WTC11 (cell line): ENCODE measurements at regions not wholly inside any gene's neighbourhood (a gene's known extent, or its start where the extent isn't known, plus 50 kb on each side); places are given as distances from the start of the nearest gene placed in this dataset.

Source experiments
- ATAC-seq: fragments of 200-7000 bp; cut with Tn5 transposase; 2 replicates; pipeline ENCODE4 v1.10.0; 2021; ENCODE audit warnings: mild to moderate bottlenecking, moderate library complexity
- CTCF ChIA-PET: fragments of 300-600 bp; sonication (Branson Sonifier 250); formaldehyde crosslinking; loops from one replicate; lab custom pipeline; 2021; ENCODE audit warnings: antibody characterized with exemption; lab: Charles Lee
- POLR2A ChIA-PET: fragments of 350-600 bp; sonication (Branson Sonifier 250); formaldehyde crosslinking; loops from one replicate; lab custom pipeline; 2021; ENCODE audit warnings: antibody characterized with exemption; lab: Charles Lee
- DNase-seq: peaks from one replicate; pipeline ENCODE4 v3.0.0; 2021; ENCODE audit warnings: low spot score
- H3K27ac Mint-ChIP-seq: 2 replicates; pipeline ENCODE4 v1.8.0; 2021; ENCODE audit warnings: mixed read lengths
- H3K27me3 Mint-ChIP-seq: 2 replicates; pipeline ENCODE4 v1.8.0; 2021; ENCODE audit warnings: low read depth, mild to moderate bottlenecking, moderate library complexity, mixed read lengths
- H3K36me3 Mint-ChIP-seq: 2 replicates; pipeline ENCODE4 v1.8.0; 2021; ENCODE audit warnings: mixed read lengths
- H3K4me1 Mint-ChIP-seq: 2 replicates; pipeline ENCODE4 v1.8.0; 2022; ENCODE audit warnings: mixed read lengths
- H3K4me3 Mint-ChIP-seq: 2 replicates; pipeline ENCODE4 v1.8.0; 2021; ENCODE audit warnings: mild to moderate bottlenecking, moderate library complexity, mixed read lengths
- H3K9me3 Mint-ChIP-seq: 2 replicates; pipeline ENCODE4 v1.8.0; 2021; ENCODE audit warnings: mixed read lengths
- ATF2 ChIP-seq: sonication (generic); formaldehyde crosslinking; IDR thresholded peaks from 2 replicates; pipeline ENCODE4 v1.8.1; 2022; ENCODE audit warnings: low read depth, missing genetic modification reagents, borderline replicate concordance
- ATF3 ChIP-seq: sonication (generic); formaldehyde crosslinking; conservative IDR thresholded peaks from 2 replicates; pipeline ENCODE4 v1.8.1; 2022; ENCODE audit warnings: mild to moderate bottlenecking, missing genetic modification reagents
- CREB1 ChIP-seq: sonication (generic); formaldehyde crosslinking; IDR thresholded peaks from 2 replicates; pipeline ENCODE4 v1.8.0; 2023; ENCODE audit warnings: mild to moderate bottlenecking, missing genetic modification reagents
- ERG ChIP-seq: fragments of 250-450 bp; sonication (Bioruptor Pico); IDR thresholded peaks from 2 replicates; pipeline ENCODE4 v1.8.0; 2021; ENCODE audit warnings: mild to moderate bottlenecking
- FOXJ3 ChIP-seq: sonication (generic); formaldehyde crosslinking; IDR thresholded peaks from 2 replicates; pipeline ENCODE4 v1.9.0; 2021; ENCODE audit warnings: missing genetic modification reagents, mild to moderate bottlenecking, borderline replicate concordance
- FOXK1 ChIP-seq: sonication (generic); formaldehyde crosslinking; IDR thresholded peaks from 2 replicates; pipeline ENCODE4 v1.8.0; 2022; ENCODE audit warnings: mild to moderate bottlenecking, moderate library complexity, missing genetic modification reagents
- FOXP1 ChIP-seq: sonication (generic); formaldehyde crosslinking; IDR thresholded peaks from 2 replicates; pipeline ENCODE4 v1.8.0; 2022; ENCODE audit warnings: missing genetic modification reagents, mild to moderate bottlenecking, moderate library complexity, borderline replicate concordance
- FOXP4 ChIP-seq: sonication (generic); formaldehyde crosslinking; IDR thresholded peaks from 2 replicates; pipeline ENCODE4 v1.8.0; 2022; ENCODE audit warnings: mild to moderate bottlenecking, missing genetic modification reagents
- HMGXB4 ChIP-seq: sonication (generic); formaldehyde crosslinking; IDR thresholded peaks from 2 replicates; pipeline ENCODE4 v1.8.1; 2023; ENCODE audit warnings: mild to moderate bottlenecking, moderate library complexity, missing genetic modification reagents
- NFE2L1 ChIP-seq: sonication (generic); formaldehyde crosslinking; IDR thresholded peaks from 2 replicates; pipeline ENCODE4 v1.8.1; 2023; ENCODE audit warnings: missing genetic modification reagents
- NR1H2 ChIP-seq: sonication (generic); formaldehyde crosslinking; IDR thresholded peaks from 2 replicates; pipeline ENCODE4 v1.9.0; 2021; ENCODE audit warnings: mild to moderate bottlenecking, moderate library complexity, missing genetic modification reagents
- PRDM15 ChIP-seq: sonication (generic); formaldehyde crosslinking; IDR thresholded peaks from 2 replicates; pipeline ENCODE4 v1.8.0; 2022; ENCODE audit warnings: missing genetic modification reagents
- RELA ChIP-seq: sonication (generic); formaldehyde crosslinking; IDR thresholded peaks from 2 replicates; pipeline ENCODE4 v1.8.1; 2022; ENCODE audit warnings: missing genetic modification reagents, mild to moderate bottlenecking, borderline replicate concordance
- SMAD3 ChIP-seq: sonication (generic); formaldehyde crosslinking; IDR thresholded peaks from 2 replicates; pipeline ENCODE4 v1.8.0; 2022; ENCODE audit warnings: missing genetic modification reagents, mild to moderate bottlenecking, borderline replicate concordance
- USF1 ChIP-seq: sonication (generic); formaldehyde crosslinking; IDR thresholded peaks from 2 replicates; pipeline ENCODE4 v1.8.0; 2022; ENCODE audit warnings: mild to moderate bottlenecking, missing genetic modification reagents

- TF ChIP-seq FOXP1 (CRISPR knock-in tag), result no peak
- no peak for TF ChIP-seq NR1H2 (CRISPR knock-in tag)
- no peak for TF ChIP-seq NFE2L1 (CRISPR knock-in tag)
- TF ChIP-seq SMAD3, result no peak
- no peak for TF ChIP-seq FOXP4 (CRISPR knock-in tag)
Measured at GRCh38 chr9:135402048-135402738, 77.4 kb upstream of the PPP1R26 start (continued).

- Mint-ChIP-seq H3K4me1 (no peaks in the 10 kb centered on the region), H3K27me3 (no peaks in the 10 kb centered on the region), H3K36me3 (no peaks in the 10 kb centered on the region), H3K27ac (no peak overlapping the region), H3K9me3 (peaks cover 9% of the 10 kb centered on the region), H3K4me3 (no peak overlapping the region)
- POLR2A ChIA-PET, result no interaction called here
- ATAC-seq, result no peak
- CTCF ChIA-PET, result no interaction called here
- TF ChIP-seq FOXJ3 (CRISPR knock-in tag) (no peak), ATF2 (CRISPR knock-in tag) (no peak), ERG (CRISPR knock-in tag) (no peak), CREB1 (no peak), PRDM15 (CRISPR knock-in tag) (no peak)
- DNase-seq, result no peak
Measured at GRCh38 chr9:135402739-135403695, 76.6 kb upstream of the PPP1R26 start.

- DNase-seq (no peak), ATAC-seq (no peak)
- no peak overlapping the region for H3K4me3 Mint-ChIP-seq
- ChIA-PET POLR2A (no interaction called here), CTCF (no interaction called here)
- no peaks in the 10 kb centered on the region for H3K36me3 Mint-ChIP-seq
- no peaks in the 10 kb centered on the region for H3K27me3 Mint-ChIP-seq
- H3K9me3 Mint-ChIP-seq, result peaks cover 9% of the 10 kb centered on the region
- H3K27ac Mint-ChIP-seq, result no peak overlapping the region
- H3K4me1 Mint-ChIP-seq, result no peaks in the 10 kb centered on the region
- TF ChIP-seq RELA (CRISPR knock-in tag) (no peak), USF1 (CRISPR knock-in tag) (no peak), FOXK1 (CRISPR knock-in tag) (no peak), HMGXB4 (no peak), ATF3 (CRISPR knock-in tag) (no peak)
Measured at GRCh38 chr9:135403733-135404450, 75.7 kb upstream of the PPP1R26 start.
